OCI-LY1 (cell line): ENCODE measurements at regions not wholly inside any gene's neighbourhood (a gene's known extent, or its start where the extent isn't known, plus 50 kb on each side); places are given as distances from the start of the nearest gene placed in this dataset.

Source experiments
- H2AFZ ChIP-seq: fragments of 200-600 bp; sonication (generic), shearing (Covaris generic); 2 replicates; pipeline ENCODE4 v1.6.0; 2014; ENCODE audit warnings: antibody characterized with exemption, mild to moderate bottlenecking, low read length
- H3F3A ChIP-seq: fragments of 200-600 bp; sonication (generic), shearing (Covaris generic); 2 replicates; pipeline ENCODE4 v1.6.0; 2014; ENCODE audit warnings: mild to moderate bottlenecking, antibody characterized with exemption, low read length, moderate library complexity; ENCODE audit not compliant: insufficient read depth
- H3K27ac ChIP-seq: fragments of 200-600 bp; sonication (generic); 2 replicates; pipeline ENCODE4 v1.5.1; 2014; ENCODE audit warnings: low read length, mixed run types, mild to moderate bottlenecking, low read depth; ENCODE audit not compliant: poor library complexity, severe bottlenecking
- H3K27me3 ChIP-seq: fragments of 200-600 bp; sonication (generic); 2 replicates; pipeline ENCODE4 v1.6.0; 2014; ENCODE audit warnings: antibody characterized with exemption, mild to moderate bottlenecking, low read length, moderate library complexity; ENCODE audit not compliant: insufficient read depth
- H3K36me3 ChIP-seq: fragments of 200-600 bp; sonication (generic); 2 replicates; pipeline ENCODE4 v1.6.1; 2014; ENCODE audit warnings: mild to moderate bottlenecking, antibody characterized with exemption, low read length, moderate library complexity, mixed read lengths; ENCODE audit not compliant: insufficient read depth
- H3K4me1 ChIP-seq: fragments of 200-600 bp; sonication (generic); 2 replicates; pipeline ENCODE4 v1.5.1; 2014; ENCODE audit warnings: mild to moderate bottlenecking, low read length, moderate library complexity; ENCODE audit not compliant: insufficient read depth, severe bottlenecking
- H3K4me2 ChIP-seq: fragments of 200-600 bp; sonication (generic), shearing (Covaris generic); 2 replicates; pipeline ENCODE4 v1.6.1; 2014; ENCODE audit warnings: low read length
- H3K4me3 ChIP-seq: fragments of 200-600 bp; sonication (generic); 2 replicates; pipeline ENCODE4 v1.5.1; 2014; ENCODE audit warnings: low read length, low read depth, mild to moderate bottlenecking, mixed read lengths; ENCODE audit not compliant: poor library complexity, severe bottlenecking
- H3K79me2 ChIP-seq: fragments of 200-600 bp; shearing (Covaris generic); 2 replicates; pipeline ENCODE4 v1.6.1; 2016; ENCODE audit warnings: mixed run types, low read length, mixed read lengths; ENCODE audit not compliant: insufficient read depth
- H3K9ac ChIP-seq: fragments of 200-600 bp; sonication (generic), shearing (Covaris generic); 2 replicates; pipeline ENCODE4 v1.6.1; 2014; ENCODE audit warnings: mild to moderate bottlenecking, low read length, mixed read lengths
- H3K9me2 ChIP-seq: fragments of 200-600 bp; sonication (generic), shearing (Covaris generic); 2 replicates; pipeline ENCODE4 v1.6.1; 2014; ENCODE audit warnings: low read depth, mild to moderate bottlenecking, low read length, mixed read lengths
- H3K9me3 ChIP-seq: fragments of 200-600 bp; shearing (Covaris generic); 2 replicates; pipeline ENCODE4 v1.6.1; 2014; ENCODE audit warnings: low read length, mixed read lengths
- H4K20me1 ChIP-seq: fragments of 200-600 bp; sonication (generic), shearing (Covaris generic); 2 replicates; pipeline ENCODE4 v1.6.0; 2016; ENCODE audit warnings: mild to moderate bottlenecking, low read length; ENCODE audit not compliant: insufficient read depth
- CTCF ChIP-seq: fragments of 200-600 bp; sonication (generic), shearing (Covaris generic); IDR thresholded peaks from 2 replicates; pipeline ENCODE4 v1.5.1; 2017; ENCODE audit warnings: mild to moderate bottlenecking, antibody characterized with exemption, low read length, moderate library complexity, mixed read lengths
- EZH2 ChIP-seq: fragments of 200-600 bp; sonication (generic), shearing (Covaris generic); IDR thresholded peaks from 2 replicates; pipeline ENCODE4 v1.8.0; 2017; ENCODE audit warnings: borderline replicate concordance, mixed run types, mild to moderate bottlenecking, antibody characterized with exemption, low read length, moderate library complexity, mixed read lengths

GRCh38 chr13:89857502-89857901, 1490.0 kb upstream of the MIR17HG start:
- no peaks in the 10 kb centered on the region for H3K9me2 ChIP-seq
- H3K4me3 ChIP-seq = no peak overlapping the region
- no peaks in the 10 kb centered on the region for H3K79me2 ChIP-seq
- H3K27me3 ChIP-seq = no peaks in the 10 kb centered on the region
- H4K20me1 ChIP-seq = no peaks in the 10 kb centered on the region
- no peak overlapping the region for H3K4me2 ChIP-seq
- no peaks in the 10 kb centered on the region for H3K4me1 ChIP-seq
- no peak overlapping the region for H3K9ac ChIP-seq
- H2AFZ ChIP-seq = no peak overlapping the region
- no peaks in the 10 kb centered on the region for H3K36me3 ChIP-seq
- no peaks in the 10 kb centered on the region for H3F3A ChIP-seq
- TF ChIP-seq CTCF (no peak), EZH2 (no peak)
- no peaks in the 10 kb centered on the region for H3K9me3 ChIP-seq
- H3K27ac ChIP-seq = no peak overlapping the region

- Histone ChIP-seq H3K9me2 (no peaks in the 10 kb centered on the region), H3K9ac (no peak overlapping the region), H4K20me1 (no peaks in the 10 kb centered on the region), H3K4me3 (no peak overlapping the region), H3K36me3 (no peaks in the 10 kb centered on the region), H3K27me3 (no peaks in the 10 kb centered on the region), H2AFZ (no peak overlapping the region), H3K27ac (no peak overlapping the region), H3K9me3 (no peaks in the 10 kb centered on the region), H3K79me2 (no peaks in the 10 kb centered on the region), H3K4me1 (no peaks in the 10 kb centered on the region), H3K4me2 (no peak overlapping the region), H3F3A (no peaks in the 10 kb centered on the region)
- TF ChIP-seq CTCF = no peak
- no peak for TF ChIP-seq EZH2
Measured at GRCh38 chr13:89862011-89862690, 1485.3 kb upstream of the MIR17HG start.

GRCh38 chr13:89862691-89863036, 1484.8 kb upstream of the MIR17HG start:
- H3K4me3 ChIP-seq = no peak overlapping the region
- TF ChIP-seq CTCF (no peak), EZH2 (no peak)
- no peak overlapping the region for H3K9ac ChIP-seq
- H3K27ac ChIP-seq = no peak overlapping the region
- H2AFZ ChIP-seq = no peak overlapping the region
- no peaks in the 10 kb centered on the region for H3K9me3 ChIP-seq
- no peaks in the 10 kb centered on the region for H3K27me3 ChIP-seq
- H3K4me2 ChIP-seq = no peak overlapping the region
- H3K79me2 ChIP-seq = no peaks in the 10 kb centered on the region
- H3K36me3 ChIP-seq = no peaks in the 10 kb centered on the region
- H3F3A ChIP-seq = no peaks in the 10 kb centered on the region
- no peaks in the 10 kb centered on the region for H3K4me1 ChIP-seq
- H4K20me1 ChIP-seq = no peaks in the 10 kb centered on the region
- no peaks in the 10 kb centered on the region for H3K9me2 ChIP-seq
